ENCODE measurements at regions not wholly inside any gene's neighbourhood (a gene's known extent, or its start where the extent isn't known, plus 50 kb on each side); places are given as distances from the start of the nearest gene placed in this dataset.

GRCh38 chr1:195439661-195440060 is 1168.6 kb downstream of the KCNT2 start:
- no peak for DNase-seq (ENCODE audit: low read depth in 2 of 3, low spot score in 1 of 3)

GRCh38 chr1:195434566-195435203 is 1173.6 kb downstream of the KCNT2 start:
- no peak for DNase-seq (ENCODE audit: low read depth in 2 of 3, low spot score in 1 of 3)

GRCh38 chr1:195430826-195431225 is 1177.4 kb downstream of the KCNT2 start:
- no peak for DNase-seq (ENCODE audit: low read depth in 2 of 3, low spot score in 1 of 3)

- no peak for DNase-seq (ENCODE audit: low read depth in 2 of 3, low spot score in 1 of 3)
Observed at GRCh38 chr1:195428927-195429326, 1179.3 kb downstream of the KCNT2 start.

- DNase-seq (ENCODE audit: low read depth in 2 of 3, low spot score in 1 of 3): no peak
Observed at GRCh38 chr1:195415584-195415983, 1192.7 kb downstream of the KCNT2 start.

GRCh38 chr1:195394567-195394966 is 1213.7 kb downstream of the KCNT2 start:
- no peak for DNase-seq (ENCODE audit: low read depth in 2 of 3, low spot score in 1 of 3)

- DNase-seq (ENCODE audit: low read depth in 2 of 3, low spot score in 1 of 3): no peak
Observed at GRCh38 chr1:195376190-195376589, 1232.0 kb downstream of the KCNT2 start.

- no peak for DNase-seq (ENCODE audit: low read depth in 2 of 3, low spot score in 1 of 3)
Observed at GRCh38 chr1:195373856-195374255, 1234.4 kb downstream of the KCNT2 start.

GRCh38 chr1:195345149-195345548 is 1263.1 kb downstream of the KCNT2 start:
- no peak for DNase-seq (ENCODE audit: low read depth in 2 of 3, low spot score in 1 of 3)

- no peak for DNase-seq (ENCODE audit: low read depth in 2 of 3, low spot score in 1 of 3)
Observed at GRCh38 chr1:195337646-195338045, 1270.6 kb downstream of the KCNT2 start.

- no peak for DNase-seq (ENCODE audit: low read depth in 2 of 3, low spot score in 1 of 3)
Observed at GRCh38 chr1:195336812-195337211, 1271.4 kb downstream of the KCNT2 start.

GRCh38 chr1:195335541-195335940 is 1272.7 kb downstream of the KCNT2 start:
- DNase-seq (ENCODE audit: low read depth in 2 of 3, low spot score in 1 of 3): no peak

- no peak for DNase-seq (ENCODE audit: low read depth in 2 of 3, low spot score in 1 of 3)
Observed at GRCh38 chr1:195332102-195332501, 1276.1 kb downstream of the KCNT2 start.

- no peak for DNase-seq (ENCODE audit: low read depth in 2 of 3, low spot score in 1 of 3)
Observed at GRCh38 chr1:195328681-195329080, 1279.6 kb downstream of the KCNT2 start.

GRCh38 chr1:195328102-195328501 is 1280.1 kb downstream of the KCNT2 start:
- DNase-seq (ENCODE audit: low read depth in 2 of 3, low spot score in 1 of 3): no peak

GRCh38 chr1:195327361-195327760 is 1280.9 kb downstream of the KCNT2 start:
- DNase-seq (ENCODE audit: low read depth in 2 of 3, low spot score in 1 of 3): no peak

- DNase-seq (ENCODE audit: low read depth in 2 of 3, low spot score in 1 of 3): no peak
Observed at GRCh38 chr1:195326325-195326724, 1281.9 kb downstream of the KCNT2 start.

- DNase-seq (ENCODE audit: low read depth in 2 of 3, low spot score in 1 of 3): no peak
Observed at GRCh38 chr1:195325181-195325580, 1283.1 kb downstream of the KCNT2 start.

GRCh38 chr1:195306281-195306680 is 1302.0 kb downstream of the KCNT2 start:
- no peak for DNase-seq (ENCODE audit: low read depth in 2 of 3, low spot score in 1 of 3)

GRCh38 chr1:195294911-195295310 is 1313.3 kb downstream of the KCNT2 start:
- DNase-seq (ENCODE audit: low read depth in 2 of 3, low spot score in 1 of 3): no peak

- no peak for DNase-seq (ENCODE audit: low read depth in 2 of 3, low spot score in 1 of 3)
Observed at GRCh38 chr1:195278644-195279043, 1329.6 kb downstream of the KCNT2 start.

GRCh38 chr1:195275710-195276109 is 1332.5 kb downstream of the KCNT2 start:
- no peak for DNase-seq (ENCODE audit: low read depth in 2 of 3, low spot score in 1 of 3)

- DNase-seq (ENCODE audit: low read depth in 2 of 3, low spot score in 1 of 3): no peak
Observed at GRCh38 chr1:195251900-195252299, 1356.3 kb downstream of the KCNT2 start.

GRCh38 chr1:195243492-195243891 is 1364.7 kb downstream of the KCNT2 start:
- DNase-seq (ENCODE audit: low read depth in 2 of 3, low spot score in 1 of 3): no peak

Measured in stimulated activated CD4-positive, alpha-beta T cell treated with anti-CD3 and anti-CD28 coated beads, Interleukin-12 subunit alpha, Interleukin-12 subunit beta, amount 100 ng/mL, for 48 hours (primary cell).